ENCODE measurements at regions not wholly inside any gene's neighbourhood (a gene's known extent, or its start where the extent isn't known, plus 50 kb on each side); places are given as distances from the start of the nearest gene placed in this dataset.
"Not testable (repeated sequence)": the region's sequence is repeated elsewhere in the genome, so short reads cannot be mapped to it uniquely, and the experiment has no call there.

GRCh38 chr4:160251522-160252170, 1148.8 kb downstream of the RAPGEF2 start:
- no peak for DNase-seq

GRCh38 chr4:160257318-160257717, 1154.4 kb downstream of the RAPGEF2 start:
- no peak for DNase-seq

GRCh38 chr4:160265014-160265413, 1162.1 kb downstream of the RAPGEF2 start:
- DNase-seq = no peak

- DNase-seq = no peak
These were observed 1163.0 kb downstream of the RAPGEF2 start for GRCh38 chr4:160265836-160266235.

GRCh38 chr4:160276785-160277325, 1174.0 kb downstream of the RAPGEF2 start:
- no peak for DNase-seq

- DNase-seq = no peak
These were observed 1180.2 kb downstream of the RAPGEF2 start for GRCh38 chr4:160283081-160283480.

GRCh38 chr4:160284516-160284915, 1181.6 kb downstream of the RAPGEF2 start:
- DNase-seq = no peak

- no peak for DNase-seq
These were observed 1183.2 kb downstream of the RAPGEF2 start for GRCh38 chr4:160286051-160286450.

GRCh38 chr4:160296476-160296875, 1193.6 kb downstream of the RAPGEF2 start:
- no peak for DNase-seq

- no peak for DNase-seq
These were observed 1196.3 kb downstream of the RAPGEF2 start for GRCh38 chr4:160299177-160299576.

GRCh38 chr4:160299608-160300007, 1196.7 kb downstream of the RAPGEF2 start:
- no peak for DNase-seq

GRCh38 chr4:160316036-160316435, 1213.2 kb downstream of the RAPGEF2 start:
- DNase-seq = no peak

GRCh38 chr4:160318567-160319220, 1215.8 kb downstream of the RAPGEF2 start:
- DNase-seq = no peak

- DNase-seq = no peak
These were observed 1216.5 kb downstream of the RAPGEF2 start for GRCh38 chr4:160319221-160319867.

- no peak for DNase-seq
These were observed 1217.0 kb downstream of the RAPGEF2 start for GRCh38 chr4:160319868-160320260.

GRCh38 chr4:160326110-160326509, 1223.2 kb downstream of the RAPGEF2 start:
- no peak for DNase-seq

GRCh38 chr4:160347197-160347596, 1244.3 kb downstream of the RAPGEF2 start:
- DNase-seq = no peak

GRCh38 chr4:160350944-160351343, 1248.1 kb downstream of the RAPGEF2 start:
- DNase-seq = no peak

GRCh38 chr4:160352637-160353036, 1249.8 kb downstream of the RAPGEF2 start:
- no peak for DNase-seq

- no peak for DNase-seq
These were observed 1250.7 kb downstream of the RAPGEF2 start for GRCh38 chr4:160353548-160353947.

- DNase-seq = no peak
These were observed 1259.6 kb downstream of the RAPGEF2 start for GRCh38 chr4:160362478-160362877.

GRCh38 chr4:160364217-160364616, 1261.3 kb downstream of the RAPGEF2 start:
- DNase-seq = no peak

- DNase-seq = not testable (repeated sequence)
These were observed 1261.8 kb downstream of the RAPGEF2 start for GRCh38 chr4:160364665-160365064.

GRCh38 chr4:160365383-160365782, 1262.5 kb downstream of the RAPGEF2 start:
- not testable (repeated sequence) for DNase-seq

Measured in cerebellar nuclear complex (tissue), 1 donor.